ENCODE measurements at regions not wholly inside any gene's neighbourhood (a gene's known extent, or its start where the extent isn't known, plus 50 kb on each side); places are given as distances from the start of the nearest gene placed in this dataset.

DNA sequence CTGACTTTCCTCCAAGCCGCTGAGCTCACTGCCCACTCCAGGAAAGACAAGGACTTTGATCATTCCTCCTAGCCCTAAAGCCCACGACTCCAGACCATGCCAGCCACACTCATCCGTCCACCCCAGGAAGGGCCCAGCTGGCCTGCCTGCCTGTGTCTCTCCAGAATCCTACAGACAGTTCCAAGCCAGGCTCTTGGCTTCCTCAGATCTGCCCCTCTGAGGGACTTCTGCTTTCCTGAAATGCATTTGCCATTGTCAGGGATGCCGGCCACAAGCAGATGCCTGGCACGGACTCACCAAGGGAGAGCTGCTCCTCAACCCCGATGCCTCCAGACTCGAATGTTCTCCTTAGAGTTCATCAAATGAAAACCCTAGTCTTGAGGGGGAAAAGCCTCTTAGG, 155.8 kb downstream of the OAT start:
- H3K36me3 ChIP-seq (ENCODE audit: control insufficient read depth, insufficient read depth, low read length): no peaks in the 10 kb centered on the region
- no peaks in the 10 kb centered on the region for H3K9me3 ChIP-seq (ENCODE audit: control insufficient read depth in 2 of 2, low read length in 2 of 2)
- peaks cover 5% of the 10 kb centered on the region for H3K27me3 Mint-ChIP-seq
- H3K4me1 ChIP-seq (ENCODE audit: control insufficient read depth, insufficient read depth, low read length, poor library complexity, severe bottlenecking): no peaks in the 10 kb centered on the region
- no peak overlapping the region for H3K27ac Mint-ChIP-seq
- ATAC-seq (ENCODE audit: low read depth in 2 of 2) (no peak), DNase-seq (no peak)
- H3K9me3 Mint-ChIP-seq: peaks cover 0 to 2% (median 0%) of the 10 kb centered on the region in 7 donors
- no peaks in the 10 kb centered on the region for H3K36me3 Mint-ChIP-seq
- no peaks in the 10 kb centered on the region for H3K27me3 ChIP-seq (ENCODE audit: control insufficient read depth, insufficient read depth, low read length)
- no peaks in the 10 kb centered on the region for H3K4me1 Mint-ChIP-seq
- no peak overlapping the region for H3K27ac ChIP-seq (ENCODE audit: insufficient read depth, low read length, poor library complexity, severe bottlenecking)
- H3K4me3 Mint-ChIP-seq: no peak overlapping the region
- no peak overlapping the region for H3K4me3 ChIP-seq (ENCODE audit: low read depth, low read length)

DNA sequence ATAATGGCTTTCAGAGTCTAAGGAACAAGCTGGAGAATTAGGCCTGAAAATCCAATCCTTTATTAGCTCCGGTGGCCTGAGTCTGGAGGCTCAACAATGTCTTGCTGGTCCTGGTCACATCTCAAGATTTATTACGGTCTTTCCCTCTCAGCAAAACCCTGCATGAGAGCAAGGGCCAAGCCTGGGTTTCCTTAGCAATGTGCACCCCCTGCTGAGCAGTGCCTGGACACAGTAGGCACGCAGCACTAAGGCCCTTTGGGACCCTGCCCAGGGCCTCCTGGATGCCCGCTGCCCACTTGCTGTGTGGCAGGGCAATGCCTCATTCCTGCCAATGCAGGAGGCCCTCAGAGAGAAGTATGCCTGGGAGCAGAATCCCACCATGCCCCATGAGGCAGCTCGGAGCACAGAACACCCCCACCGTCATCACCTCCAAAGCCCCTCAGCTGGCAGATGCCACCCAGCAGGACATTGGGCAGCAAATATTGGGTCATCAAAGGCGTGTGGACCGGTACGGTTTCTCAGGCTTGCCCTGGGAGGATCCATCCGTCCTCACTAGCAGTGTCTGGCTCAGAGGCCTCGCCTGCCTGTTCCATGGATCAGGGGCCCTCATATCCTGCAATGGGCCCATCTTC, 156.4 kb downstream of the OAT start:
- Mint-ChIP-seq H3K4me3 (no peak overlapping the region), H3K27me3 (peaks cover 5% of the 10 kb centered on the region), H3K4me1 (no peaks in the 10 kb centered on the region), H3K9me3 (peaks cover 0 to 2% (median 0%) of the 10 kb centered on the region in 7 donors), H3K27ac (no peak overlapping the region), H3K36me3 (no peaks in the 10 kb centered on the region)
- no peaks in the 10 kb centered on the region for H3K27me3 ChIP-seq (ENCODE audit: control insufficient read depth, insufficient read depth, low read length)
- no peak overlapping the region for H3K27ac ChIP-seq (ENCODE audit: insufficient read depth, low read length, poor library complexity, severe bottlenecking)
- H3K4me1 ChIP-seq (ENCODE audit: control insufficient read depth, insufficient read depth, low read length, poor library complexity, severe bottlenecking): no peaks in the 10 kb centered on the region
- H3K36me3 ChIP-seq (ENCODE audit: control insufficient read depth, insufficient read depth, low read length): no peaks in the 10 kb centered on the region
- no peak overlapping the region for H3K4me3 ChIP-seq (ENCODE audit: low read depth, low read length)
- DNase-seq (no peak), ATAC-seq (ENCODE audit: low read depth in 2 of 2) (no peak)
- H3K9me3 ChIP-seq (ENCODE audit: control insufficient read depth in 2 of 2, low read length in 2 of 2): no peaks in the 10 kb centered on the region

DNA sequence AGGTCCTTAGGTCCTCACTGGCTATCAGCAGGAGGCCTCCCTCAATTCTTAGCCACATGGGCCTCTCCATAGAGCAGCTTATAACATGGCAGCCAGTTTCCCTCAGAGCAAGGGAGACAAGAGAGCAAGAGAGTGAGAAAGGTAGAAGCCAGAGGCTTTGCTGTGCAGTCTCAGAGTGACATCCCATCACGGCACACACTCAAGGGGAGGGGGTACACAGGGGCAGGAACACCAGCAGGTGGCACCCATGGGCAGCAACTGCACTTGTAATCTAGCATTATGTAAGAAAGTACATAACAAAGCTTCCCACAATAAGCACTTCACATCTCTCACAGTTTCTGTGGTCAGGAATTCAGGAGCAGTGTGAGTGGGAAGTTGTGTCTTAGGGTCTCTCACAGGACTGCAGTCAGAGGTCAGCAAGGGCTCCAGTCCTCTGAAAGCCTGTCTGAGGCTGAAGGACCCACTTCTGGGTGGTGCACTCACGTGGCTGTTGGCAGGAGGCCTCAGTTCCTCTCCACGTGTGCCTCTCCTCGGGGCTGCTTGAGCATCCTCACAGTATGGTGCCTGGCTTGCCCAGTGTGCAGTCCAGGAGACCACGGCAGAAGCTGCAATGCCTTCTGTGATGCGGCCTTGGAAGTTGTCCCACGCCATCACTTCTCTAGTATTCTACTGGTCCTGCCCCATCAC, 159.4 kb downstream of the OAT start:
- Mint-ChIP-seq H3K4me1 (no peaks in the 10 kb centered on the region), H3K27me3 (peaks cover 5% of the 10 kb centered on the region), H3K9me3 (peaks cover 0 to 6% (median 1%) of the 10 kb centered on the region in 7 donors), H3K27ac (no peak overlapping the region), H3K36me3 (no peaks in the 10 kb centered on the region), H3K4me3 (no peak overlapping the region)
- Histone ChIP-seq H3K36me3 (ENCODE audit: control insufficient read depth, insufficient read depth, low read length) (no peaks in the 10 kb centered on the region), H3K27me3 (ENCODE audit: control insufficient read depth, insufficient read depth, low read length) (no peaks in the 10 kb centered on the region), H3K4me3 (ENCODE audit: low read depth, low read length) (no peak overlapping the region), H3K27ac (ENCODE audit: insufficient read depth, low read length, poor library complexity, severe bottlenecking) (no peak overlapping the region), H3K4me1 (ENCODE audit: control insufficient read depth, insufficient read depth, low read length, poor library complexity, severe bottlenecking) (no peaks in the 10 kb centered on the region), H3K9me3 (ENCODE audit: control insufficient read depth in 2 of 2, low read length in 2 of 2) (no peaks in the 10 kb centered on the region)
- ATAC-seq (ENCODE audit: low read depth in 2 of 2) (no peak), DNase-seq (peak in 1 of 3 donors; percentile 2)

DNA sequence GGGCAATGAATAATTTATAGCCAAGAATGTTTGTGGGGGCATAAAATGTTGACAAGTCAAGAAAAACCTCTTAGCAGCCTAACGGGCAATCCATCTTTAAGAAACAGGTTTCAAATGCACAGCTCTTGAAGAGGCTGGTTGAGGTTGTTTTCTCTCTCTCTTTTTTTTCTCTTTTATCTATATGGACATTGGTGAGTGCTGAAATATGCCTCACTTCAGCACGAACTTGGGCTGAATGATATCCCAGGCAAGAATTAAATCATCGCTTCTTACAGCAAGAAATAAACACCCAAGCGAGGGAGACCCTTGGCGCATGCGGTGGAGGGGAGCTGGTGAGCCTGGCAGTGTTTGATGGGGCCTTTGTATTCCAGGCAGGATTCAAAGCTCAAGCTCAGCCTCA, 160.9 kb downstream of the OAT start:
- no peak overlapping the region for H3K27ac Mint-ChIP-seq

DNA sequence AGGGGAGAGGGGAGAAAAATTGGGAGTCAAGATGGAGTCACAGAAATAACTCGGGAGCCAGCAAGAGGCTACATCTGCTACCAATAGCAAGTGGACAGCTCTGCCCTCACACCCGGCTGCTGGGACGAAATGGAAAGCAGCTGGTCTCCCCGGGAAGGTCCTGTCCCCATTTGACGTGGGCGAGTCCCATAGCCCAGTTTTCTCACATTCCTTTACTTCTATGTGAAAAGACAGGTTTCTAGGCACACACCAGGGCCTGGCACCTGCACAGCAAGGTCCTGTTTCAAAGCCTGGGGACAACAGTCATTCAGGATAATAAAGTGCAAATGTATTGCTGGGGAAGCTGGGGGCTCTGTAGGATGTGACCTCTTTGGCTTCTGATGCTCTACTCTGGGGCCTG, 162.6 kb downstream of the OAT start:
- no peak overlapping the region for H3K27ac ChIP-seq (ENCODE audit: insufficient read depth, low read length, poor library complexity, severe bottlenecking)
- H3K4me3 Mint-ChIP-seq: no peak overlapping the region
- peaks cover 0 to 6% (median 1%) of the 10 kb centered on the region in 7 donors for H3K9me3 Mint-ChIP-seq
- no peaks in the 10 kb centered on the region for H3K9me3 ChIP-seq (ENCODE audit: control insufficient read depth in 2 of 2, low read length in 2 of 2)
- no peaks in the 10 kb centered on the region for H3K4me1 ChIP-seq (ENCODE audit: control insufficient read depth, insufficient read depth, low read length, poor library complexity, severe bottlenecking)
- no peaks in the 10 kb centered on the region for H3K36me3 Mint-ChIP-seq
- H3K4me3 ChIP-seq (ENCODE audit: low read depth, low read length): no peak overlapping the region
- no peaks in the 10 kb centered on the region for H3K4me1 Mint-ChIP-seq
- H3K27me3 Mint-ChIP-seq: peaks cover 5% of the 10 kb centered on the region
- no peak for DNase-seq
- no peak overlapping the region for H3K27ac Mint-ChIP-seq
- no peaks in the 10 kb centered on the region for H3K36me3 ChIP-seq (ENCODE audit: control insufficient read depth, insufficient read depth, low read length)
- no peaks in the 10 kb centered on the region for H3K27me3 ChIP-seq (ENCODE audit: control insufficient read depth, insufficient read depth, low read length)
- no peak for ATAC-seq (ENCODE audit: low read depth in 2 of 2)

More for the DNA sequence above, 160.9 kb downstream of the OAT start:
- Mint-ChIP-seq H3K4me1 (no peaks in the 10 kb centered on the region), H3K36me3 (no peaks in the 10 kb centered on the region), H3K9me3 (peaks cover 0 to 6% (median 1%) of the 10 kb centered on the region in 7 donors), H3K27me3 (peaks cover 5% of the 10 kb centered on the region), H3K4me3 (no peak overlapping the region)
- Histone ChIP-seq H3K4me3 (ENCODE audit: low read depth, low read length) (no peak overlapping the region), H3K27me3 (ENCODE audit: control insufficient read depth, insufficient read depth, low read length) (no peaks in the 10 kb centered on the region), H3K9me3 (ENCODE audit: control insufficient read depth in 2 of 2, low read length in 2 of 2) (no peaks in the 10 kb centered on the region), H3K27ac (ENCODE audit: insufficient read depth, low read length, poor library complexity, severe bottlenecking) (no peak overlapping the region), H3K4me1 (ENCODE audit: control insufficient read depth, insufficient read depth, low read length, poor library complexity, severe bottlenecking) (no peaks in the 10 kb centered on the region), H3K36me3 (ENCODE audit: control insufficient read depth, insufficient read depth, low read length) (no peaks in the 10 kb centered on the region)
- no peak for ATAC-seq (ENCODE audit: low read depth in 2 of 2)
- DNase-seq: no peak

DNA sequence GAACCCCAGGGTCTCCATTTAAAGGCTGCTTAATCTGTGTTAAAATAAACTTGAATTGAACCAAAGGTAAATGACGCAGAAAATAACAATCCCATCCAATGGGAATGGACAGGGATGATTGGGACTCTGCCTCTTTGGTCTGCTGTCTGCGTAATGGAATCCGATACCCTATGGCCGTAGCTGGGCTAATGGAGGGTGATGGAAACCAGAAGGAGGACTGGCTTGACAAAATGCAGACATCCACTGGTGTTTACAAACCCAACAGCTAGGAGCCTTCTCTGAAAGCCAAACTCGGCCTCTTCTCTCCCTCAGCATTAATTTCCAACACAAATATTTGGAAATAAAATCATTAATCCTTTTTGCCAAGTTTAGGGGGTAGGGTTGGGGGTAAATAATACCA, 162.2 kb upstream of the CHST15 start:
- H3K36me3 Mint-ChIP-seq: no peaks in the 10 kb centered on the region
- no peaks in the 10 kb centered on the region for H3K9me3 ChIP-seq (ENCODE audit: control insufficient read depth in 2 of 2, low read length in 2 of 2)
- H3K4me1 Mint-ChIP-seq: no peaks in the 10 kb centered on the region
- no peak for ATAC-seq (ENCODE audit: low read depth in 2 of 2)
- H3K9me3 Mint-ChIP-seq: peaks cover 0 to 6% (median 1%) of the 10 kb centered on the region in 7 donors
- no peak overlapping the region for H3K27ac ChIP-seq (ENCODE audit: insufficient read depth, low read length, poor library complexity, severe bottlenecking)
- H3K4me1 ChIP-seq (ENCODE audit: control insufficient read depth, insufficient read depth, low read length, poor library complexity, severe bottlenecking): no peaks in the 10 kb centered on the region
- H3K27ac Mint-ChIP-seq: no peak overlapping the region
- no peak for DNase-seq
- no peak overlapping the region for H3K4me3 ChIP-seq (ENCODE audit: low read depth, low read length)
- no peaks in the 10 kb centered on the region for H3K27me3 ChIP-seq (ENCODE audit: control insufficient read depth, insufficient read depth, low read length)
- H3K4me3 Mint-ChIP-seq: no peak overlapping the region
- no peaks in the 10 kb centered on the region for H3K36me3 ChIP-seq (ENCODE audit: control insufficient read depth, insufficient read depth, low read length)
- H3K27me3 Mint-ChIP-seq: peaks cover 5% of the 10 kb centered on the region

DNA sequence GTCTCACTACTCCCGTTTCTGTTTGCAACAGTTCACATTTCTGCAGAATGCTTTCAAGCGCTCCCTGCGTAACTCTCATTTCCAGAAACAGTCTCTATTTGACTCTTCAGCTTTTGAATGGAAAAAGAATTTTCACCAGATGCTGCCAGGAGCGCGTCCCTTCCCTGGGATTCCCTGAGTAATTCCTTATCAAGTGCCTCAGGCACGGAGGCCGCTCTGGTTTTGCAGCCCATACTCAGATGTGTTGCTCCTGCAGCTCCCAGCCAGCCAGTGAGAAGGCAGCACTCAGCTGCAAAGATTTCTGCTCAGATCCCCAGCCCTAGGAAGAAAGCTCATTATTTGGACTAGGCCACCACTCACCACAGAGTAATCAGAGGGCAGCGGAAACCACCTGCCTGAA, 161.1 kb upstream of the CHST15 start:
- DNase-seq (no peak), ATAC-seq (ENCODE audit: low read depth in 2 of 2) (no peak)
- Histone ChIP-seq H3K4me3 (ENCODE audit: low read depth, low read length) (no peak overlapping the region), H3K9me3 (ENCODE audit: control insufficient read depth in 2 of 2, low read length in 2 of 2) (no peaks in the 10 kb centered on the region), H3K36me3 (ENCODE audit: control insufficient read depth, insufficient read depth, low read length) (no peaks in the 10 kb centered on the region), H3K27ac (ENCODE audit: insufficient read depth, low read length, poor library complexity, severe bottlenecking) (no peak overlapping the region), H3K4me1 (ENCODE audit: control insufficient read depth, insufficient read depth, low read length, poor library complexity, severe bottlenecking) (no peaks in the 10 kb centered on the region), H3K27me3 (ENCODE audit: control insufficient read depth, insufficient read depth, low read length) (no peaks in the 10 kb centered on the region)
- Mint-ChIP-seq H3K4me3 (no peak overlapping the region), H3K36me3 (no peaks in the 10 kb centered on the region), H3K27ac (no peak overlapping the region), H3K4me1 (no peaks in the 10 kb centered on the region), H3K27me3 (peaks cover 5% of the 10 kb centered on the region), H3K9me3 (peaks cover 0 to 6% (median 1%) of the 10 kb centered on the region in 7 donors)

DNA sequence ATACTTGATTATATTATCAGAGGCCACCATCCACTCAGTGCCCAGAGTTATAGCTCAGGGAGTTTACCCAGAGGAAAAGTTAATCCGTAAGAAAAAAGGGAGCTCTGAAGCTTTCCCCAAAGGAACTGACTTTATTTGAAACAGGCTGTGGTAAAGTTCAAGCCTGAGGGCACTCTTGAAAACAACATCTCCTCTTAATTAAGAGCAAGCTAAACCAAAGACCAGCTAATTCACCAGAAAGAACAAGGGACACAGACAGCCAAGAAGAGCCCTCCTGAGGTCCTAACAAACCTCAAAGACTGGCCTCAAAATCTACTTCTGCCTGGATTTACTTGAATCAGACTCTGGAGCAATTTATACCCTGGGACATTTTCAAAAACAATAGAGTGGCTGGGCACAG, 159.6 kb upstream of the CHST15 start:
- Histone ChIP-seq H3K4me1 (ENCODE audit: control insufficient read depth, insufficient read depth, low read length, poor library complexity, severe bottlenecking) (no peaks in the 10 kb centered on the region), H3K27me3 (ENCODE audit: control insufficient read depth, insufficient read depth, low read length) (no peaks in the 10 kb centered on the region), H3K4me3 (ENCODE audit: low read depth, low read length) (no peak overlapping the region), H3K27ac (ENCODE audit: insufficient read depth, low read length, poor library complexity, severe bottlenecking) (no peak overlapping the region), H3K36me3 (ENCODE audit: control insufficient read depth, insufficient read depth, low read length) (no peaks in the 10 kb centered on the region), H3K9me3 (ENCODE audit: control insufficient read depth in 2 of 2, low read length in 2 of 2) (no peaks in the 10 kb centered on the region)
- peaks cover 0 to 6% (median 0%) of the 10 kb centered on the region in 7 donors for H3K9me3 Mint-ChIP-seq
- no peaks in the 10 kb centered on the region for H3K4me1 Mint-ChIP-seq
- H3K36me3 Mint-ChIP-seq: no peaks in the 10 kb centered on the region
- no peak overlapping the region for H3K27ac Mint-ChIP-seq
- ATAC-seq (ENCODE audit: low read depth in 2 of 2) (no peak), DNase-seq (no peak)
- no peak overlapping the region for H3K4me3 Mint-ChIP-seq
- H3K27me3 Mint-ChIP-seq: peaks cover 5% of the 10 kb centered on the region

Measured in CD4-positive, CD25-positive, alpha-beta regulatory T cell (primary cell).